ENCODE measurements at regions not wholly inside any gene's neighbourhood (a gene's known extent, or its start where the extent isn't known, plus 50 kb on each side); places are given as distances from the start of the nearest gene placed in this dataset.
"Not testable (repeated sequence)": the region's sequence is repeated elsewhere in the genome, so short reads cannot be mapped to it uniquely, and the experiment has no call there.

DNA sequence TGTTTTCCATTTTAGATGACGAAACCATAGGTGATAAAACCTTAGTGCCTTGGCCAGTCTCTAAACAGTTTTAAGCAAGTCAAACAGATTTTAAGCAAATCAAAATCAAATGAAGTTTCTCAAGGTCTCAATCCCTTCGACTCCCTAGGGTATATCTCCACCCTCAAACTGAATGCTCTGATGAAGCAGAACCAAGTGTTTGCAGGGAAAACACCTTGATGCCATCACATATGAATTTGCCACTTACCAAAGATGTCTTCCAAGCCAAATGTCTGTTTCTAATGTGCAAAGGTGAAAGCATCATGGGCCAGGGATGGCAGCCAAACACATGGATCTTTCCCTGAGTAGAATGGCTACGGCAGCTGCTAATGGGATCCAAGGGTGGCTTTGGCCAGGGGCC is 116.4 kb upstream of the COP1 start:
- no peak overlapping the region for H3K27ac Mint-ChIP-seq
- no peaks in the 10 kb centered on the region for H3K27me3 Mint-ChIP-seq (ENCODE audit: insufficient read depth)

DNA sequence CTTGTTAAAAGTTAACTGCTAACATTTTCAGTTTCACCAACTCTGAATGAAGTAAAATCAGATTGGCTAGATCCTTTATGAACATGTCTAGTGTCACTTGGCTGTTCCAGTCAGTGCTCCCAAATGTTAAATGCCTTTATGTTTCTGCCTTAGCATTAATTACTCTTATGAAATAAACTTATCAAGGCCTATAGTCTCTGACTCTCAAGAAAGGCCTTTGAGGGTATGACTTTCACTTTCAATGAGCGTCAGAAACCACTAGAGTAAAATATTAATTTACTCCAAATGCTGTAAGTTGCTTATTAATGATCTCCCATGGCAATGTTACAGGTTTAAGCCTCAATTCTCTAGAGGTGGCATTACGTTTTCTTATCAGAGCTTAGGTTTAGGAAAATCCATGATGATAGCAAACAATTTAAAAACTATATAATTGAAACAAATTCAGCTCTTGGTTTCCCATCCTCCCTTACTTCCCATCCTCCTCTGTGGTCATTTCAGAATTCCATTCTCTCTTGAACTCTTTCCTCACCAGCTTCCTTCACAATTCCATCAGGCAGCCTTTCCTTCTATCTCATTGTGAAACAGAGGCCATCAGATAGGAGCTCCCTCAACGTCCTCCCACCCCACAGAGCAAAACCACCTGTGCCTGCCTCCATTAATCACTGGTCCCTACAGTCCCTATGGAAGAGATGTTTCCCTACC is 108.6 kb upstream of the COP1 start:
- no peak overlapping the region for H3K4me3 Mint-ChIP-seq
- H3K9me3 Mint-ChIP-seq: peaks cover 3% of the 10 kb centered on the region
- H3K4me1 Mint-ChIP-seq (ENCODE audit: low read depth): no peaks in the 10 kb centered on the region
- H3K27ac Mint-ChIP-seq: no peak overlapping the region
- no peak for DNase-seq (ENCODE audit: low spot score)
- no peaks in the 10 kb centered on the region for H3K27me3 Mint-ChIP-seq (ENCODE audit: insufficient read depth)
- no peaks in the 10 kb centered on the region for H3K36me3 Mint-ChIP-seq (ENCODE audit: low read depth)
- intact Hi-C loops (cut with micrococcal nuclease): no loop called here

More for the DNA sequence above, 116.4 kb upstream of the COP1 start:
- Mint-ChIP-seq H3K9me3 (no peaks in the 10 kb centered on the region), H3K4me3 (no peak overlapping the region), H3K4me1 (ENCODE audit: low read depth) (no peaks in the 10 kb centered on the region), H3K36me3 (ENCODE audit: low read depth) (no peaks in the 10 kb centered on the region)
- intact Hi-C loops (cut with micrococcal nuclease): no loop called here
- DNase-seq (ENCODE audit: low spot score): no peak

DNA sequence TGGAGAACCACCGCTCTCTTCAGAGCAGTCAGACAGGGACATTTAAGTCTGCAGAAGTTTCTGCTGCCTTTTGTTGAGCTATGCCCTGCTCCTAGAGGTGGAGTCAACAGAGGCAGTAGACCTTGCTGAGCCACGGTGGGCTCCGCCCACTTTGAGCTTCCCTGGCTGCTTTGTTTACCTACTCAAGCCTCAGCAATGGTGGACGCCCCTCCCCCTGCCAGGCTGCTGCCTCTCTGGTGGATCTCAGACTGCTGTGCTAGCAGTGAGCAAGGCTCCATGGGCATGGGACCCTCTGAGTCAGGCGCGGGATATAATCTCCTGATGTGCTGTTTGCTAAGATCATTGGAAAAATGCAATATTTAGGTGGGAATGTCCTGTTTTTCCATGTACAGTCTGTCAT is 89.5 kb upstream of the COP1 start:
- H3K27ac Mint-ChIP-seq: not testable (repeated sequence)
- peaks cover 15% of the 10 kb centered on the region for H3K9me3 Mint-ChIP-seq

DNA sequence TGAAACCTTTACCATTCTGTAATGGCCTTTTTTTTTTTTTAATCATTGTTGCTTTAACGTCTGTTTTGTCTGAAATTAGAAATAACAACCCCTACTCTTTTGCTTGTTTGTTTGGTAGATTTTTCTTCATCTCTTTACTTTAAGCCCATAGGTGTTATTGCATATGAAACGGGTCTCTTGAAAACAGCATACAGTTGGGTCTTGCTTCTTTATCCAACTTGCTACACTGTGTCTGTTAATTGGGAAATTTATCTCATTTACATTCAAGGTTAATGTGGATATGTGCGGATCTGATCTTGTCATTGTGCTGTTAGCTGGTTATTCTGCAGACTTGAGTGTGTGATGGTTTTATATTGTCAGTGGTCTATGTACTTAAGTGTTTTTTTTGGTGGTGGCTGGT is 78.9 kb upstream of the COP1 start:
- H3K27ac Mint-ChIP-seq: no peak overlapping the region
- no peaks in the 10 kb centered on the region for H3K4me1 Mint-ChIP-seq (ENCODE audit: low read depth)

More for the DNA sequence above, 89.5 kb upstream of the COP1 start:
- H3K4me1 Mint-ChIP-seq (ENCODE audit: low read depth); DNase-seq (ENCODE audit: low spot score); H3K4me3 Mint-ChIP-seq; H3K27me3 Mint-ChIP-seq (ENCODE audit: insufficient read depth); intact Hi-C loops (cut with micrococcal nuclease); H3K36me3 Mint-ChIP-seq (ENCODE audit: low read depth): not testable (repeated sequence)

DNA sequence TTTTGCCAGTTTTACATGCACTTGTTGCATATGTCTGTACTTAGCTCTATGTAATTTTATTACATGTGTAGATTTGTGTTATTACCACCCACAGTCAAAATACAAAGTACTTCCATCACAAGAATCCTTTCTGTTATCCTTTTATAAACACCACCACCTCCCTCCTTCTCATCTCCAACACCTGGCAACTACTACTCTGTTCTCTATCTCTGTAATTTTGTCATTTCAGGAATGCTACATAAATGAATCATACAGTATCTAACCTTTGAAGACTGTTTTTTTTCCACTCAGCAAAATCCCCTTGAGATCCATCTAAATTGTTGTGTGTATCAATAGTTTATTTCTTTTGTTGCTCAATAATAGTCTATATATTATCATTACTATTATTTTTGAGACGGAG is 64.5 kb upstream of the COP1 start:
- Mint-ChIP-seq H3K9me3 (no peaks in the 10 kb centered on the region), H3K4me1 (ENCODE audit: low read depth) (no peaks in the 10 kb centered on the region), H3K27me3 (ENCODE audit: insufficient read depth) (no peaks in the 10 kb centered on the region), H3K27ac (no peak overlapping the region), H3K36me3 (ENCODE audit: low read depth) (no peaks in the 10 kb centered on the region), H3K4me3 (no peak overlapping the region)
- DNase-seq (ENCODE audit: low spot score): no peak
- intact Hi-C loops (cut with micrococcal nuclease): no loop called here

More for the DNA sequence above, 78.9 kb upstream of the COP1 start:
- no peaks in the 10 kb centered on the region for H3K36me3 Mint-ChIP-seq (ENCODE audit: low read depth)
- peaks cover 16% of the 10 kb centered on the region for H3K9me3 Mint-ChIP-seq
- H3K27me3 Mint-ChIP-seq (ENCODE audit: insufficient read depth): no peaks in the 10 kb centered on the region
- no peak overlapping the region for H3K4me3 Mint-ChIP-seq
- intact Hi-C loops (cut with micrococcal nuclease): no loop called here
- no peak for DNase-seq (ENCODE audit: low spot score)
